SU-DHL-6 (cell line): ENCODE measurements at regions not wholly inside any gene's neighbourhood (a gene's known extent, or its start where the extent isn't known, plus 50 kb on each side); places are given as distances from the start of the nearest gene placed in this dataset.

ENCODE experiments used
- EZH2phosphoT487 ChIP-seq: fragments of 200-600 bp; sonication (generic), shearing (Covaris generic); conservative IDR thresholded peaks from 2 replicates; pipeline ENCODE4 v1.6.1; 2018; ENCODE audit warnings: mild to moderate bottlenecking, antibody characterized with exemption, low read length, moderate library complexity, mixed read lengths
- TF ChIP-seq, protein P1 (sequence below): fragments of 200-600 bp; sonication (generic); IDR thresholded peaks from one replicate; pipeline ENCODE4 v1.5.1; 2017; ENCODE audit warnings: antibody characterized with exemption, mild to moderate bottlenecking, low read length, moderate library complexity; ENCODE audit not compliant: insufficient read depth, poor library complexity, severe bottlenecking

DNA sequence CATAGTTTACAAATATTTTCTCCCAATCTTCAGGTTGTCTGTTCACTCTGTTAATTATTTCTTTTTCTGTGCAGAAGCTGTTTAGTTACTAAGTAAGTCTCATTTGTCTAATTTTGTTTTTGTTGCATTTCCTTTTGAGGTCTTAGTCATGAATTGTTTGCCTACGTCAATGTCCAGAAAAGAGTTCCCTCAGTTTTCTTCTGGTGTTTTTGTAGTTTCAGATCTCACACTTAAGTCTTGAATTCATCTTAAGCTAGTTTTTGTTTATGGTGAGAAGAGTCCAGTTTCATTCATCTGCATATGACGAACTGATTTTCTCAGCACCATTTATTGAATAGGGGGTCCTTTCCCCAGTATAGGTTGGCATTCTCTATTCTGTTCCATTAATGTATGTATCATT, 1252.2 kb upstream of the TMEFF2 start:
- no peak for TF ChIP-seq EZH2phosphoT487
- TF ChIP-seq, protein P1, sequence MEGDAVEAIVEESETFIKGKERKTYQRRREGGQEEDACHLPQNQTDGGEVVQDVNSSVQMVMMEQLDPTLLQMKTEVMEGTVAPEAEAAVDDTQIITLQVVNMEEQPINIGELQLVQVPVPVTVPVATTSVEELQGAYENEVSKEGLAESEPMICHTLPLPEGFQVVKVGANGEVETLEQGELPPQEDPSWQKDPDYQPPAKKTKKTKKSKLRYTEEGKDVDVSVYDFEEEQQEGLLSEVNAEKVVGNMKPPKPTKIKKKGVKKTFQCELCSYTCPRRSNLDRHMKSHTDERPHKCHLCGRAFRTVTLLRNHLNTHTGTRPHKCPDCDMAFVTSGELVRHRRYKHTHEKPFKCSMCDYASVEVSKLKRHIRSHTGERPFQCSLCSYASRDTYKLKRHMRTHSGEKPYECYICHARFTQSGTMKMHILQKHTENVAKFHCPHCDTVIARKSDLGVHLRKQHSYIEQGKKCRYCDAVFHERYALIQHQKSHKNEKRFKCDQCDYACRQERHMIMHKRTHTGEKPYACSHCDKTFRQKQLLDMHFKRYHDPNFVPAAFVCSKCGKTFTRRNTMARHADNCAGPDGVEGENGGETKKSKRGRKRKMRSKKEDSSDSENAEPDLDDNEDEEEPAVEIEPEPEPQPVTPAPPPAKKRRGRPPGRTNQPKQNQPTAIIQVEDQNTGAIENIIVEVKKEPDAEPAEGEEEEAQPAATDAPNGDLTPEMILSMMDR: no peak
